GM12865 (cell line): ENCODE measurements at regions not wholly inside any gene's neighbourhood (a gene's known extent, or its start where the extent isn't known, plus 50 kb on each side); places are given as distances from the start of the nearest gene placed in this dataset.
"Not testable (repeated sequence)": the region's sequence is repeated elsewhere in the genome, so short reads cannot be mapped to it uniquely, and the experiment has no call there.

Experiments used
- DNase-seq: peaks from one replicate; pipeline ENCODE4 v3.0.0; 2010; ENCODE audit warnings: low read depth
- H3K4me3 ChIP-seq: 2 replicates; pipeline ENCODE4 v1.5.1; 2011; ENCODE audit warnings: mild to moderate bottlenecking, low read depth, low read length, control low read depth
- CTCF ChIP-seq: IDR thresholded peaks from 2 replicates; pipeline ENCODE4 v1.5.1; 2011; ENCODE audit warnings: low read length, control low read depth, low read depth, inconsistent platforms; ENCODE audit not compliant: insufficient read depth; ENCODE audit errors: missing control alignments

- no peak overlapping the region for H3K4me3 ChIP-seq
- no peak for TF ChIP-seq CTCF
Observed at GRCh38 chr1:74953622-74954021, 180.6 kb upstream of the LHX8 start.

GRCh38 chr1:74963120-74963519 lies 171.1 kb upstream of the LHX8 start:
- no peak for TF ChIP-seq CTCF
- DNase-seq: no peak
- no peak overlapping the region for H3K4me3 ChIP-seq

More at GRCh38 chr1:74953622-74954021, 180.6 kb upstream of the LHX8 start:
- no peak for DNase-seq

GRCh38 chr1:74964508-74965102 lies 169.6 kb upstream of the LHX8 start:
- no peak for TF ChIP-seq CTCF
- H3K4me3 ChIP-seq: no peak overlapping the region
- no peak for DNase-seq

- no peak for TF ChIP-seq CTCF
- no peak for DNase-seq
- no peak overlapping the region for H3K4me3 ChIP-seq
Observed at GRCh38 chr1:74969566-74970135, 164.5 kb upstream of the LHX8 start.

- no peak for DNase-seq
- no peak for TF ChIP-seq CTCF
- H3K4me3 ChIP-seq: no peak overlapping the region
Observed at GRCh38 chr1:74971982-74972381, 162.2 kb upstream of the LHX8 start.

GRCh38 chr1:74976491-74976890 lies 157.7 kb upstream of the LHX8 start:
- no peak for DNase-seq
- H3K4me3 ChIP-seq: no peak overlapping the region
- TF ChIP-seq CTCF: no peak

- not testable (repeated sequence) for DNase-seq, H3K4me3 ChIP-seq
Observed at GRCh38 chr1:74992448-74992847, 141.7 kb upstream of the LHX8 start.
